ENCODE measurements at regions not wholly inside any gene's neighbourhood (a gene's known extent, or its start where the extent isn't known, plus 50 kb on each side); places are given as distances from the start of the nearest gene placed in this dataset.

GRCh38 chr3:189519458-189519857 lies 111.7 kb upstream of the TP63 start:
- TF ChIP-seq ZNF248 (tag by site-specific recombination; IDR thresholded peaks at IDR 0.05), result no peak
- no peak for TF ChIP-seq CTCF (tag by site-specific recombination; IDR thresholded peaks at IDR 0.05)
- no peak for TF ChIP-seq KLF9 (tag by site-specific recombination; IDR thresholded peaks at IDR 0.05; ENCODE audit: low read depth)
- TF ChIP-seq KLF8 (tag by site-specific recombination; IDR thresholded peaks at IDR 0.05), result no peak
- TF ChIP-seq ZNF354C (tag by site-specific recombination; IDR thresholded peaks at IDR 0.05; ENCODE audit: borderline replicate concordance, low read depth), result no peak
- no peak for TF ChIP-seq ZNF792 (tag by site-specific recombination; IDR thresholded peaks at IDR 0.05)
- no peak for TF ChIP-seq ZSCAN30 (tag by site-specific recombination; IDR thresholded peaks at IDR 0.05)

All from HEK293 (cell line).